ENCODE measurements at regions not wholly inside any gene's neighbourhood (a gene's known extent, or its start where the extent isn't known, plus 50 kb on each side); places are given as distances from the start of the nearest gene placed in this dataset.

DNA sequence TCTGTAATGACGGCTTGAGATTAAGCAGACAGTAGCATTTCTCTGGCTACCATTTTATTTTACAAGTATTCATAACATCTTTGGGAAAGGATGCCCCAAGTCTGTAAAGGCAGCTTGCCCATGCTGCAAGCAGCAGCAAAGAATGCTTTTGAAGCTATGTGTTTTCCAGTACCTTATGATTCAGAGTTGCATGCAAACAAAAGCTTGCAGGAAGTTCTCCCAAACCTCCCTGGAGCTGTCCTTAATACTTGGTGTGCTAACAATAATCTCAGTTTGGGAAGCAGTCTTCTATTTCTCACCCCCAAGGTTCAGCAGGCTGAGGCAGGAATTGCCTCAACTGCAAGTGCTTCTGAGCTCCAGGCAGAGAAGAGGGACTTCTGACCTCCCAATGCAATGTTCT is 60.8 kb downstream of the CCNA1 start:
- Histone ChIP-seq H3K36me3 (no peaks in the 10 kb centered on the region), H3K27me3 (no peaks in the 10 kb centered on the region), H3K4me3 (no peak overlapping the region), H3K9me3 (no peaks in the 10 kb centered on the region), H3K27ac (no peak overlapping the region), H3K4me1 (no peaks in the 10 kb centered on the region)
- ATAC-seq (no peak), DNase-seq (no peak)
- intact Hi-C loops (cut with DNase I), result no loop called here
- TF ChIP-seq, protein P1, sequence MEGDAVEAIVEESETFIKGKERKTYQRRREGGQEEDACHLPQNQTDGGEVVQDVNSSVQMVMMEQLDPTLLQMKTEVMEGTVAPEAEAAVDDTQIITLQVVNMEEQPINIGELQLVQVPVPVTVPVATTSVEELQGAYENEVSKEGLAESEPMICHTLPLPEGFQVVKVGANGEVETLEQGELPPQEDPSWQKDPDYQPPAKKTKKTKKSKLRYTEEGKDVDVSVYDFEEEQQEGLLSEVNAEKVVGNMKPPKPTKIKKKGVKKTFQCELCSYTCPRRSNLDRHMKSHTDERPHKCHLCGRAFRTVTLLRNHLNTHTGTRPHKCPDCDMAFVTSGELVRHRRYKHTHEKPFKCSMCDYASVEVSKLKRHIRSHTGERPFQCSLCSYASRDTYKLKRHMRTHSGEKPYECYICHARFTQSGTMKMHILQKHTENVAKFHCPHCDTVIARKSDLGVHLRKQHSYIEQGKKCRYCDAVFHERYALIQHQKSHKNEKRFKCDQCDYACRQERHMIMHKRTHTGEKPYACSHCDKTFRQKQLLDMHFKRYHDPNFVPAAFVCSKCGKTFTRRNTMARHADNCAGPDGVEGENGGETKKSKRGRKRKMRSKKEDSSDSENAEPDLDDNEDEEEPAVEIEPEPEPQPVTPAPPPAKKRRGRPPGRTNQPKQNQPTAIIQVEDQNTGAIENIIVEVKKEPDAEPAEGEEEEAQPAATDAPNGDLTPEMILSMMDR (IDR thresholded peaks at IDR 0.05), result no peak

DNA sequence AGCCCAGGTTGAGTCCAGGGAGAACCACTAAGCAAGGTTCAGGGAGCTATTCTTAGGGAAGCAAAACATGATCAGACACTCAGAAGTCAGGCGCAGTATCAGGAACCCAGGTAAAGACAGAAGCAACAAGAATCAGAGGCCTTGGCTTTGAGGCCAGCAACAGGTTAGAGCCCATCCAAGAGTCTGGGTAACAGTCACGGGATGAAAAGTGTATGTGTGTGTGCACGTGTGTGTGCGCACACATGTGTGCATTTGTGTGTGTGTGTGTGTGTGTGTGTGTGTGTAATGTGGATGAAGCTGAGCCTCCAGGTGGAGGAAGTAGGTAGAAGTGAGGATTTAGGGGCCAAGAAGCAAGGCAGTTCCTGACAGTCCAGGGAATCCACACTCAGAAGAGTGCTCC is 63.1 kb downstream of the CCNA1 start:
- no peak overlapping the region for H3K4me3 ChIP-seq
- TF ChIP-seq, protein P1 (IDR thresholded peaks at IDR 0.05), result no peak
- H3K9me3 ChIP-seq, result no peaks in the 10 kb centered on the region
- intact Hi-C loops (cut with DNase I), result no loop called here
- H3K27me3 ChIP-seq, result no peaks in the 10 kb centered on the region
- no peaks in the 10 kb centered on the region for H3K4me1 ChIP-seq
- H3K36me3 ChIP-seq, result no peaks in the 10 kb centered on the region
- no peak for DNase-seq
- no peak for ATAC-seq
- no peak overlapping the region for H3K27ac ChIP-seq

GRCh38 chr13:36509369-36509768 is 77.1 kb downstream of the CCNA1 start:
- ATAC-seq, result no peak
- no peaks in the 10 kb centered on the region for H3K27me3 ChIP-seq
- no peaks in the 10 kb centered on the region for H3K9me3 ChIP-seq
- TF ChIP-seq, protein P1 (IDR thresholded peaks at IDR 0.05), result no peak
- H3K4me1 ChIP-seq, result no peaks in the 10 kb centered on the region
- DNase-seq, result no peak
- intact Hi-C loops (cut with DNase I), result no loop called here
- H3K27ac ChIP-seq, result no peak overlapping the region
- no peak overlapping the region for H3K4me3 ChIP-seq
- no peaks in the 10 kb centered on the region for H3K36me3 ChIP-seq

GRCh38 chr13:36512771-36513170 is 80.5 kb downstream of the CCNA1 start:
- no peak overlapping the region for H3K27ac ChIP-seq
- H3K36me3 ChIP-seq, result no peaks in the 10 kb centered on the region
- no peak overlapping the region for H3K4me3 ChIP-seq
- DNase-seq (no peak), ATAC-seq (no peak)
- H3K9me3 ChIP-seq, result no peaks in the 10 kb centered on the region
- H3K4me1 ChIP-seq, result no peaks in the 10 kb centered on the region
- H3K27me3 ChIP-seq, result no peaks in the 10 kb centered on the region
- intact Hi-C loops (cut with DNase I), result no loop called here
- TF ChIP-seq, protein P1 (IDR thresholded peaks at IDR 0.05), result no peak

DNA sequence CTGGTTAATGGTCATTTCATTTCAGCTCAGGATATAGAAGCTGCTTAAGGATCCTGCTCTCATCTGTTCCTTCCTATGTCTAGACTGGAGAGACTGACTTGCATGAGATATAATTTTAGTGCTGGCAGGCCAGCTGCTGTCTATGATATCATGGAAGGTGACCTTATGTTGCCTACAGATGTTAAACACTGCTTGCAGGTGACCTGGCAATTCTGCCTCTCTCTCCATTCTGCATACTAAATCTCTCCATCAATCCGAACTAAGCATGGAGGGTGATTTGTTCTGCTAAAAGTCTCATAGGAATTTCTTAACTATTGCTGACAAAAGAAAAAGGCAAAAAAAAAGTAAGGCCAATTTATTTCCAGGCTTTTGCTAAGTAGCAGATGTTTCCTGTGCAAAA is 81.0 kb downstream of the CCNA1 start:
- Histone ChIP-seq H3K4me1 (no peaks in the 10 kb centered on the region), H3K27ac (no peak overlapping the region), H3K36me3 (no peaks in the 10 kb centered on the region), H3K4me3 (no peak overlapping the region), H3K9me3 (no peaks in the 10 kb centered on the region), H3K27me3 (no peaks in the 10 kb centered on the region)
- TF ChIP-seq, protein P1 (IDR thresholded peaks at IDR 0.05), result no peak
- no peak for ATAC-seq
- no peak for DNase-seq
- intact Hi-C loops (cut with DNase I), result no loop called here

- no peaks in the 10 kb centered on the region for H3K36me3 ChIP-seq
- H3K4me3 ChIP-seq, result no peak overlapping the region
- H3K27me3 ChIP-seq, result no peaks in the 10 kb centered on the region
- intact Hi-C loops (cut with DNase I), result no loop called here
- ATAC-seq, result no peak
- no peak for DNase-seq
- no peaks in the 10 kb centered on the region for H3K4me1 ChIP-seq
- TF ChIP-seq, protein P1 (IDR thresholded peaks at IDR 0.05), result no peak
- H3K9me3 ChIP-seq, result no peaks in the 10 kb centered on the region
- H3K27ac ChIP-seq, result no peak overlapping the region
These were observed 83.2 kb downstream of the CCNA1 start for GRCh38 chr13:36515466-36515865.
